ENCODE measurements at regions not wholly inside any gene's neighbourhood (a gene's known extent, or its start where the extent isn't known, plus 50 kb on each side); places are given as distances from the start of the nearest gene placed in this dataset.

GRCh38 chr1:165052431-165052830 lies 304.1 kb downstream of the LMX1A start:
- TF ChIP-seq EZH2 (IDR thresholded peaks at IDR 0.05) (no peak), POLR2AphosphoS5 (IDR thresholded peaks at IDR 0.05; ENCODE audit: borderline replicate concordance, low read depth, low read length) (no peak)
